GM10248 (cell line): ENCODE measurements at regions not wholly inside any gene's neighbourhood (a gene's known extent, or its start where the extent isn't known, plus 50 kb on each side); places are given as distances from the start of the nearest gene placed in this dataset.
"Not testable (repeated sequence)": the region's sequence is repeated elsewhere in the genome, so short reads cannot be mapped to it uniquely, and the experiment has no call there.

Experiments
- CTCF ChIA-PET: fragments of 300-600 bp; sonication (Branson Sonifier 250); formaldehyde crosslinking; extraction: SDS; loops from one replicate; lab custom pipeline; 2021; ENCODE audit warnings: antibody characterized with exemption; lab: Yijun Ruan, JAX
- POLR2A ChIA-PET: fragments of 350-650 bp; sonication (Branson Sonifier 250); formaldehyde crosslinking; extraction: SDS; loops from one replicate; lab custom pipeline; 2020; ENCODE audit warnings: antibody characterized with exemption; lab: Yijun Ruan, JAX
- DNase-seq: peaks from one replicate; pipeline ENCODE4 v3.0.0; 2012; ENCODE audit errors: extremely low spot score
- CTCF ChIP-seq: IDR thresholded peaks from 2 replicates; pipeline ENCODE4 v1.5.1; 2012; ENCODE audit warnings: mild to moderate bottlenecking, low read depth; ENCODE audit errors: extremely low read depth, missing control alignments, control extremely low read depth

DNA sequence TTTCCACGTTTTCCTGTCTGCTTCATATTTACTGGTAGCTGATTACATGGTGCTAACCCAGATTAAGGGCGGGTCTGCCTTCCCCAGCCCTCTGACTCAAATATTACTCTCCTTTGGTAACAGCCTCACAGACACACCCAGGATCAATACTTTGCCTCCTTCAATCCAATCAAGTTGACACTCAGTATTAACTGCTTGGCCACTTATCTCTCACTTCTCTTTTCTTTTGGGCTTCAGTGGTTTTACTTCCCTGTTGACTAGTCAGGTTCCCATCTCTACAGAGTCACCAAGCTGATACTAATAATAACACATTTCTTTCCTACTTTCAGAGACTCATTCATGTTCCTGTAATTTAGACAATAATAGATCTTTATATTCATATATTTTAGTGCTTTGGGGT is 302.2 kb upstream of the MAP2 start:
- DNase-seq = no peak
- POLR2A ChIA-PET = no interaction called here
- no peak for TF ChIP-seq CTCF
- CTCF ChIA-PET = interaction anchor here (1.9 kb wide), 1 partner anchor 23 kb away, joined by 4 read pairs; no protein-coding TSS in a partner anchor

DNA sequence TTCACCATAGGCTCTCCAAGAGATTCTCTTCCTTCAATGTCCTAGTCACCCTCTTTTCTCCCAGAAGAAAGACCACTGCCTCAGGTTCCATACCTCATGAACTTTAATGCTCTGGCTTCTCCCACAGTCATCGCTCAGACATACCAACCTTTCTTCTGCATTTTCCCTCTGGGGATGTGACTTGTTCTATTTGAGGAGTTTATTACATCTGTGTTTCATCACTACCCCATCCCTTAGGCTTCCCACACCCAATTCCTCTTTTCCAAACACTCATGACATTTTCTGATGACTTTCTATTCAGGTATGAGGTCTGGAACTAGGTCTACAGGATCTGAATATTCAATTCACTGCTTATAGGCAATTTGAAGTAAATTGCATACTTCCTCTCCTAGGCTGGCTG is 298.6 kb upstream of the MAP2 start:
- CTCF ChIA-PET = no interaction called here
- no peak for DNase-seq
- no peak for TF ChIP-seq CTCF
- POLR2A ChIA-PET = no interaction called here

DNA sequence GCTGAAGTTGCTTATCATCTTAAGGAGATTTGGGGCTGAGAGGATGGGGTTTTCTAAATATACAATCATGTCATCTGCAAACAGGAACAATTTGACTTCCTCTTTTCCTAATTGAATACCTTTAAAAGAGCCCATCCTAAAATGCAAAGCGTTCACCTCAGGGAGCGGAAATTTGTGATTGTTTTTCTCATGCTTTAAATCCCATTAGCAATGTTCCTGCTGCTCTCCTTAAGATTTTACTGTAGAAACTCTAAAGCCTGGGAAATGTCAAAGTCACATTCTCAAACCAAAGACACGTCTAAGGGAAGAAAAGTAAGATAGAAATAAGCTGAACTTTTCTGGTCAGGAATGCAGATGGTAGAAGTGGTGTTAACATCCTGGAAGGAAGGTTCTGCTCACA is 285.8 kb upstream of the MAP2 start:
- POLR2A ChIA-PET = no interaction called here
- TF ChIP-seq CTCF = no peak
- no peak for DNase-seq

GRCh38 chr2:209141142-209141541 is 282.7 kb upstream of the MAP2 start:
- no peak for TF ChIP-seq CTCF
- ChIA-PET POLR2A (no interaction called here), CTCF (no interaction called here)
- no peak for DNase-seq

More for the DNA sequence above, 285.8 kb upstream of the MAP2 start:
- CTCF ChIA-PET = no interaction called here

GRCh38 chr2:209141818-209142217 is 282.0 kb upstream of the MAP2 start:
- CTCF ChIA-PET = no interaction called here
- no peak for DNase-seq
- no peak for TF ChIP-seq CTCF
- POLR2A ChIA-PET = no interaction called here

DNA sequence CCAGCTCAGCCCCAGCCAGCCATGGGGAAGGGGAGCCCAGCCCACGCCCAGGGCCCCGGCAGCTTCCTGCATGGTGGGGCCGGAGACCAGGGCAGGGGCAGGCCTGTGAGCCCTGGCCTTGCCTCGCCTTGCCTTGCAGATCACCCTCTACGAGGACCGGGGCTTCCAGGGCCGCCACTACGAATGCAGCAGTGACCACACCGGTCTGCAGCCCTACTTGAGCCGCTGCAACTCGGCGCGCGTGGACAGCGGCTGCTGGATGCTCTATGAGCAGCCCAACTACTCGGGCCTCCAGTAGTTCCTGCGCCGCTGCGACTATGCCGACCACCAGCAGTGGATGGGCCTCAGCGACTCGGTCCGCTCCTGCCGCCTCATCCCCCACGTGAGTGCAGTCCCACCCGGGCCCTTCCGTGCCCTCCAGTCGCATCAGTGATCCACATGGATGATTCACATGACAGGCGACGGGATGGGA is 278.6 kb upstream of the MAP2 start:
- CTCF ChIA-PET, DNase-seq, POLR2A ChIA-PET: not testable (repeated sequence)

- ChIA-PET CTCF (no interaction called here), POLR2A (no interaction called here)
- DNase-seq = no peak
- no peak for TF ChIP-seq CTCF
These were observed 277.7 kb upstream of the MAP2 start for GRCh38 chr2:209145941-209146681.
